Stimulated activated CD4-positive, alpha-beta T cell treated with anti-CD3 and anti-CD28 coated beads, Interleukin-15, amount 100 ng/mL, for 24 hours (primary cell): ENCODE measurements at regions not wholly inside any gene's neighbourhood (a gene's known extent, or its start where the extent isn't known, plus 50 kb on each side); places are given as distances from the start of the nearest gene placed in this dataset.
"Not testable (repeated sequence)": the region's sequence is repeated elsewhere in the genome, so short reads cannot be mapped to it uniquely, and the experiment has no call there.

Source experiments
- DNase-seq: peaks from one replicate; pipeline ENCODE4 v3.0.0-alpha.2; 2020

- DNase-seq: no peak
Measured at GRCh38 chr17:68699936-68700335, 98.8 kb upstream of the FAM20A start.

GRCh38 chr17:68698746-68699145 lies 97.6 kb upstream of the FAM20A start:
- no peak for DNase-seq

- DNase-seq: no peak
Measured at GRCh38 chr17:68697850-68698361, 96.7 kb upstream of the FAM20A start.

GRCh38 chr17:68695659-68696058 lies 94.5 kb upstream of the FAM20A start:
- DNase-seq: no peak

- DNase-seq: no peak
Measured at GRCh38 chr17:68694791-68695485, 93.8 kb upstream of the FAM20A start.

GRCh38 chr17:68693896-68694295 lies 92.7 kb upstream of the FAM20A start:
- no peak for DNase-seq

GRCh38 chr17:68693466-68693865 lies 92.3 kb upstream of the FAM20A start:
- no peak for DNase-seq

GRCh38 chr17:68686108-68686988 lies 85.2 kb upstream of the FAM20A start:
- no peak for DNase-seq

GRCh38 chr17:68684949-68685357 lies 83.8 kb upstream of the FAM20A start:
- DNase-seq: no peak

GRCh38 chr17:68682903-68683302 lies 81.7 kb upstream of the FAM20A start:
- DNase-seq: no peak

- DNase-seq: no peak
Measured at GRCh38 chr17:68679882-68680281, 78.7 kb upstream of the FAM20A start.

GRCh38 chr17:68676856-68677255 lies 75.7 kb upstream of the FAM20A start:
- DNase-seq: no peak

GRCh38 chr17:68675723-68676122 lies 74.6 kb upstream of the FAM20A start:
- no peak for DNase-seq

- no peak for DNase-seq
Measured at GRCh38 chr17:68674029-68674925, 73.1 kb upstream of the FAM20A start.

GRCh38 chr17:68670967-68671693 lies 70.0 kb upstream of the FAM20A start:
- no peak for DNase-seq

GRCh38 chr17:68666438-68666837 lies 65.3 kb upstream of the FAM20A start:
- DNase-seq: not testable (repeated sequence)

- DNase-seq: no peak
Measured at GRCh38 chr17:68665373-68665772, 64.2 kb upstream of the FAM20A start.

GRCh38 chr17:68662479-68662878 lies 61.3 kb upstream of the FAM20A start:
- no peak for DNase-seq

- no peak for DNase-seq
Measured at GRCh38 chr17:68662037-68662432, 60.9 kb upstream of the FAM20A start.

- DNase-seq: no peak
Measured at GRCh38 chr17:68661265-68662036, 60.3 kb upstream of the FAM20A start.

GRCh38 chr17:68660302-68660701 lies 59.1 kb upstream of the FAM20A start:
- DNase-seq: no peak
